Naive thymus-derived CD4-positive, alpha-beta T cell (primary cell): ENCODE measurements at regions not wholly inside any gene's neighbourhood (a gene's known extent, or its start where the extent isn't known, plus 50 kb on each side); places are given as distances from the start of the nearest gene placed in this dataset.

Source experiments
- ATAC-seq: fragments of 150-1000 bp; cut with Tn5 transposase; 2 replicates; pipeline ENCODE4 v1.10.0; 2021; ENCODE audit warnings: mild to moderate bottlenecking, moderate library complexity
- CTCF ChIA-PET: fragments of 350-600 bp; sonication (Branson Sonifier 250); formaldehyde crosslinking; loops from one replicate; lab custom pipeline; 2021; ENCODE audit warnings: antibody characterized with exemption; lab: Charles Lee
- POLR2A ChIA-PET: fragments of 350-600 bp; sonication (Branson Sonifier 250); formaldehyde crosslinking; loops from one replicate; lab custom pipeline; 2021; ENCODE audit warnings: antibody characterized with exemption, inconsistent platforms; lab: Charles Lee
- DNase-seq, 9 donors: peaks; one replicate each; pipeline versions ENCODE4 v3.0.0 to v3.0.0-alpha.2; 2020 to 2022; ENCODE audit warnings: mixed read lengths in 1 of 9
- H3K27ac ChIP-seq: one replicate; pipeline ENCODE4 v1.7.0; 2013; ENCODE audit warnings: mild to moderate bottlenecking, low read depth, low read length, moderate library complexity
- H3K27me3 ChIP-seq, 2 donors: one replicate each; pipeline ENCODE4 v1.7.0; 2013; ENCODE audit warnings: low read length in 2 of 2, mild to moderate bottlenecking in 2 of 2, moderate library complexity in 2 of 2; ENCODE audit not compliant: control insufficient read depth in 2 of 2, insufficient read depth in 2 of 2
- H3K36me3 ChIP-seq, 3 experiments: 1 replicate in 2 of 3; 2 replicates in 1 of 3; pipeline ENCODE4 v1.7.0; 2013; ENCODE audit warnings: low read length in 3 of 3, mild to moderate bottlenecking in 3 of 3, moderate library complexity in 1 of 3; ENCODE audit not compliant: insufficient read depth in 3 of 3, control insufficient read depth in 2 of 3
- H3K4me1 ChIP-seq, 2 donors: one replicate each; pipeline ENCODE4 v1.7.0; 2013; ENCODE audit warnings: low read length in 2 of 2, mild to moderate bottlenecking in 2 of 2, moderate library complexity in 1 of 2; ENCODE audit not compliant: control insufficient read depth in 2 of 2, insufficient read depth in 2 of 2
- H3K4me3 ChIP-seq: 2 replicates; pipeline ENCODE4 v1.7.0; 2013; ENCODE audit warnings: mild to moderate bottlenecking, low read length
- H3K9me3 ChIP-seq, 3 experiments: 1 replicate in 2 of 3; 2 replicates in 1 of 3; pipeline ENCODE4 v1.7.0; 2013; ENCODE audit warnings: low read length in 3 of 3; ENCODE audit not compliant: control insufficient read depth in 2 of 3
- H3K27ac Mint-ChIP-seq, 9 donors: one replicate each; pipeline ENCODE4 v1.8.0; 2020 to 2022; ENCODE audit warnings: mixed read lengths in 9 of 9, mild to moderate bottlenecking in 8 of 9, moderate library complexity in 5 of 9, inconsistent platforms in 2 of 9
- H3K27me3 Mint-ChIP-seq, 5 donors: one replicate each; pipeline ENCODE4 v1.8.0; 2021 to 2022; ENCODE audit warnings: mixed read lengths in 5 of 5, mild to moderate bottlenecking in 1 of 5
- H3K36me3 Mint-ChIP-seq, 5 donors: one replicate each; pipeline ENCODE4 v1.8.0; 2020 to 2022; ENCODE audit warnings: mixed read lengths in 5 of 5, mild to moderate bottlenecking in 3 of 5, inconsistent platforms in 1 of 5
- H3K4me1 Mint-ChIP-seq, 7 donors: one replicate each; pipeline ENCODE4 v1.8.0; 2020 to 2022; ENCODE audit warnings: mixed read lengths in 7 of 7, mild to moderate bottlenecking in 3 of 7, inconsistent platforms in 1 of 7
- H3K4me3 Mint-ChIP-seq, 10 donors: one replicate each; pipeline ENCODE4 v1.8.0; 2020 to 2022; ENCODE audit warnings: mild to moderate bottlenecking in 10 of 10, mixed read lengths in 10 of 10, moderate library complexity in 6 of 10, inconsistent platforms in 2 of 10
- H3K9me3 Mint-ChIP-seq, 11 donors: one replicate each; pipeline ENCODE4 v1.8.0; 2020 to 2022; ENCODE audit warnings: mixed read lengths in 11 of 11, mild to moderate bottlenecking in 4 of 11, inconsistent platforms in 1 of 11, moderate library complexity in 1 of 11
- intact Hi-C, 2 donors: fragments of 100-400 bp; cut with micrococcal nuclease; formaldehyde crosslinking; loops; one replicate each; pipeline ENCODE4 v1.15.1; 2023

- no peaks in the 10 kb centered on the region for H3K36me3 Mint-ChIP-seq
- intact Hi-C loops = no loop called here
- H3K4me1 Mint-ChIP-seq = no peaks in the 10 kb centered on the region
- Histone ChIP-seq H3K9me3 (no peaks in the 10 kb centered on the region), H3K4me3 (no peak overlapping the region), H3K4me1 (no peaks in the 10 kb centered on the region), H3K27ac (no peak overlapping the region), H3K27me3 (no peaks in the 10 kb centered on the region), H3K36me3 (no peaks in the 10 kb centered on the region)
- no peaks in the 10 kb centered on the region for H3K27me3 Mint-ChIP-seq
- H3K27ac Mint-ChIP-seq = no peak overlapping the region
- H3K4me3 Mint-ChIP-seq = no peak overlapping the region
- H3K9me3 Mint-ChIP-seq = peaks cover 0 to 26% (median 6%) of the 10 kb centered on the region in 11 donors
- no peak for ATAC-seq
- DNase-seq = no peak
- ChIA-PET POLR2A (no interaction called here), CTCF (no interaction called here)
Observed at GRCh38 chr16:60271025-60271771, 1537.1 kb upstream of the GOT2 start.

GRCh38 chr16:60261425-60261824, 1527.3 kb upstream of the GOT2 start:
- Mint-ChIP-seq H3K4me1 (no peaks in the 10 kb centered on the region), H3K27ac (no peak overlapping the region), H3K9me3 (peaks cover 0 to 26% (median 4%) of the 10 kb centered on the region in 11 donors), H3K27me3 (no peaks in the 10 kb centered on the region), H3K4me3 (no peak overlapping the region), H3K36me3 (no peaks in the 10 kb centered on the region)
- H3K9me3 ChIP-seq = no peaks in the 10 kb centered on the region
- ChIA-PET CTCF (no interaction called here), POLR2A (no interaction called here)
- ATAC-seq (no peak), DNase-seq (no peak)
- no peak overlapping the region for H3K4me3 ChIP-seq
- no peaks in the 10 kb centered on the region for H3K4me1 ChIP-seq
- no peaks in the 10 kb centered on the region for H3K36me3 ChIP-seq
- no peaks in the 10 kb centered on the region for H3K27me3 ChIP-seq
- intact Hi-C loops = no loop called here
- no peak overlapping the region for H3K27ac ChIP-seq

- Histone ChIP-seq H3K4me3 (no peak overlapping the region), H3K27me3 (no peaks in the 10 kb centered on the region), H3K36me3 (no peaks in the 10 kb centered on the region), H3K4me1 (no peaks in the 10 kb centered on the region), H3K9me3 (no peaks in the 10 kb centered on the region), H3K27ac (no peak overlapping the region)
- Mint-ChIP-seq H3K27me3 (no peaks in the 10 kb centered on the region), H3K4me3 (no peak overlapping the region), H3K4me1 (no peaks in the 10 kb centered on the region), H3K9me3 (peaks cover 0 to 26% (median 2%) of the 10 kb centered on the region in 11 donors), H3K27ac (no peak overlapping the region), H3K36me3 (no peaks in the 10 kb centered on the region)
- ATAC-seq (no peak), DNase-seq (no peak)
- ChIA-PET POLR2A (no interaction called here), CTCF (no interaction called here)
- intact Hi-C loops = no loop called here
Observed at GRCh38 chr16:60259956-60260355, 1525.8 kb upstream of the GOT2 start.

- peaks cover 0 to 19% (median 4%) of the 10 kb centered on the region in 11 donors for H3K9me3 Mint-ChIP-seq
- Histone ChIP-seq H3K4me3 (no peak overlapping the region), H3K36me3 (no peaks in the 10 kb centered on the region), H3K4me1 (no peaks in the 10 kb centered on the region), H3K27ac (no peak overlapping the region), H3K27me3 (no peaks in the 10 kb centered on the region), H3K9me3 (no peaks in the 10 kb centered on the region)
- DNase-seq (no peak), ATAC-seq (no peak)
- no peaks in the 10 kb centered on the region for H3K4me1 Mint-ChIP-seq
- ChIA-PET POLR2A (no interaction called here), CTCF (no interaction called here)
- no peak overlapping the region for H3K27ac Mint-ChIP-seq
- intact Hi-C loops = no loop called here
- H3K27me3 Mint-ChIP-seq = no peaks in the 10 kb centered on the region
- H3K4me3 Mint-ChIP-seq = no peak overlapping the region
- H3K36me3 Mint-ChIP-seq = no peaks in the 10 kb centered on the region
Observed at GRCh38 chr16:60246086-60246485, 1512.0 kb upstream of the GOT2 start.

GRCh38 chr16:60241671-60242070, 1507.6 kb upstream of the GOT2 start:
- Histone ChIP-seq H3K27ac (no peak overlapping the region), H3K36me3 (no peaks in the 10 kb centered on the region), H3K4me3 (no peak overlapping the region), H3K9me3 (no peaks in the 10 kb centered on the region), H3K27me3 (no peaks in the 10 kb centered on the region), H3K4me1 (no peaks in the 10 kb centered on the region)
- intact Hi-C loops = no loop called here
- Mint-ChIP-seq H3K36me3 (no peaks in the 10 kb centered on the region), H3K27me3 (no peaks in the 10 kb centered on the region), H3K9me3 (peaks cover 0 to 36% (median 8%) of the 10 kb centered on the region in 11 donors), H3K27ac (no peak overlapping the region), H3K4me3 (no peak overlapping the region), H3K4me1 (no peaks in the 10 kb centered on the region)
- DNase-seq (no peak), ATAC-seq (no peak)
- ChIA-PET CTCF (no interaction called here), POLR2A (no interaction called here)

- Histone ChIP-seq H3K9me3 (no peaks in the 10 kb centered on the region), H3K27ac (no peak overlapping the region), H3K27me3 (no peaks in the 10 kb centered on the region), H3K36me3 (no peaks in the 10 kb centered on the region), H3K4me3 (no peak overlapping the region), H3K4me1 (no peaks in the 10 kb centered on the region)
- Mint-ChIP-seq H3K27me3 (no peaks in the 10 kb centered on the region), H3K27ac (no peak overlapping the region), H3K4me3 (no peak overlapping the region), H3K9me3 (peaks cover 4 to 48% (median 12%) of the 10 kb centered on the region in 11 donors), H3K36me3 (peaks cover 0 to 4% (median 0%) of the 10 kb centered on the region in 5 donors), H3K4me1 (peaks cover 0 to 3% (median 0%) of the 10 kb centered on the region in 7 donors)
- ChIA-PET CTCF (no interaction called here), POLR2A (no interaction called here)
- intact Hi-C loops = no loop called here
- no peak for DNase-seq
- ATAC-seq = no peak
Observed at GRCh38 chr16:60230666-60231065, 1496.5 kb upstream of the GOT2 start.

- H3K27ac Mint-ChIP-seq = no peak overlapping the region
- H3K4me1 Mint-ChIP-seq = peaks cover 0 to 3% (median 0%) of the 10 kb centered on the region in 7 donors
- intact Hi-C loops = no loop called here
- Histone ChIP-seq H3K9me3 (no peaks in the 10 kb centered on the region), H3K27ac (no peak overlapping the region), H3K4me3 (no peak overlapping the region), H3K27me3 (no peaks in the 10 kb centered on the region), H3K36me3 (no peaks in the 10 kb centered on the region), H3K4me1 (no peaks in the 10 kb centered on the region)
- POLR2A ChIA-PET = no interaction called here
- ATAC-seq (no peak), DNase-seq (no peak)
- H3K4me3 Mint-ChIP-seq = no peak overlapping the region
- H3K27me3 Mint-ChIP-seq = no peaks in the 10 kb centered on the region
- peaks cover 0 to 40% (median 7%) of the 10 kb centered on the region in 11 donors for H3K9me3 Mint-ChIP-seq
- CTCF ChIA-PET = no interaction called here
- no peaks in the 10 kb centered on the region for H3K36me3 Mint-ChIP-seq
Observed at GRCh38 chr16:60225541-60225940, 1491.4 kb upstream of the GOT2 start.
